Neural cell (in vitro differentiated cells): ENCODE measurements at regions not wholly inside any gene's neighbourhood (a gene's known extent, or its start where the extent isn't known, plus 50 kb on each side); places are given as distances from the start of the nearest gene placed in this dataset.

ENCODE experiments used
- EP300 ChIP-seq: fragments of 450-650 bp; conservative IDR thresholded peaks from 2 replicates; pipeline ENCODE4 v1.6.1; 2014; ENCODE audit warnings: antibody characterized with exemption, mild to moderate bottlenecking, moderate library complexity; ENCODE audit not compliant: poor library complexity, severe bottlenecking
- EZH2 ChIP-seq: fragments of 200-600, 300-800 bp; shearing (Covaris generic), sonication (generic); IDR thresholded peaks from 2 replicates; pipeline ENCODE4 v1.6.1; 2014; ENCODE audit warnings: antibody characterized with exemption, low read length, borderline replicate concordance, mild to moderate bottlenecking; ENCODE audit not compliant: insufficient read depth, poor library complexity, severe bottlenecking
- MXI1 ChIP-seq: fragments of 450-650 bp; conservative IDR thresholded peaks from 2 replicates; pipeline ENCODE4 v1.6.1; 2014; ENCODE audit warnings: antibody characterized with exemption, mild to moderate bottlenecking; ENCODE audit not compliant: poor library complexity, severe bottlenecking
- POLR2AphosphoS5 ChIP-seq: IDR thresholded peaks from 2 replicates; pipeline ENCODE4 v1.6.1; 2012
- RAD21 ChIP-seq: fragments of 450-650 bp; conservative IDR thresholded peaks from 2 replicates; pipeline ENCODE4 v1.6.1; 2014; ENCODE audit warnings: antibody characterized with exemption, mild to moderate bottlenecking, moderate library complexity
- SMC3 ChIP-seq: fragments of 450-650 bp; conservative IDR thresholded peaks from 2 replicates; pipeline ENCODE4 v1.6.1; 2014; ENCODE audit warnings: antibody characterized with exemption, mild to moderate bottlenecking, moderate library complexity; ENCODE audit not compliant: poor library complexity
- TAF1 ChIP-seq: IDR thresholded peaks from 2 replicates; pipeline ENCODE4 v1.6.1; 2012; ENCODE audit warnings: low read depth
- TF ChIP-seq, protein P1 (sequence below): fragments of 450-650 bp; IDR thresholded peaks from 2 replicates; pipeline ENCODE4 v1.5.1; 2014; ENCODE audit warnings: antibody characterized with exemption, mild to moderate bottlenecking, moderate library complexity; ENCODE audit not compliant: poor library complexity, severe bottlenecking
- TF ChIP-seq, protein P2 (sequence below): IDR thresholded peaks from 2 replicates; pipeline ENCODE4 v1.6.1; 2012; ENCODE audit warnings: borderline replicate concordance

DNA sequence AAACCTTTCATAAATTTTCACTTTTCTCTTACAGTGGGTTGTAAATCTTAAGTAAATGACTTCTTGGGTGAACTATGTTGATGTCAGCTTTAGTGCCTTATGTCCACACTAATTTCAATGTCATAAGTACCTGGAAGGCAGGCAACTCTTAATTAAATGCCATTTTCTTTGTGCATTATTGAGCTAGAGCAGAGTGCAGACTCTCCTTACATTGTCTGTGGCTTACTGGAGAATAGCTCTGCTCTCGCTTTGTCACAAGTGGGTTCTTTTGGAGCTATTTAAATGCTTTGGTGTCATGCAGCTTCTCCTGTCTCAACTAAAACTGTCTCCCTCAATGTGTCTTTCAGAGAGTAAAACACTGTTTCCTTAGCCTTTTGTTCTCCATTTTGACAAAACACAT is 411.6 kb downstream of the STIM2 start:
- TF ChIP-seq TAF1 (no peak), RAD21 (no peak), EP300 (no peak), EZH2 (no peak), MXI1 (no peak), POLR2AphosphoS5 (no peak), SMC3 (no peak)
- TF ChIP-seq, protein P1, sequence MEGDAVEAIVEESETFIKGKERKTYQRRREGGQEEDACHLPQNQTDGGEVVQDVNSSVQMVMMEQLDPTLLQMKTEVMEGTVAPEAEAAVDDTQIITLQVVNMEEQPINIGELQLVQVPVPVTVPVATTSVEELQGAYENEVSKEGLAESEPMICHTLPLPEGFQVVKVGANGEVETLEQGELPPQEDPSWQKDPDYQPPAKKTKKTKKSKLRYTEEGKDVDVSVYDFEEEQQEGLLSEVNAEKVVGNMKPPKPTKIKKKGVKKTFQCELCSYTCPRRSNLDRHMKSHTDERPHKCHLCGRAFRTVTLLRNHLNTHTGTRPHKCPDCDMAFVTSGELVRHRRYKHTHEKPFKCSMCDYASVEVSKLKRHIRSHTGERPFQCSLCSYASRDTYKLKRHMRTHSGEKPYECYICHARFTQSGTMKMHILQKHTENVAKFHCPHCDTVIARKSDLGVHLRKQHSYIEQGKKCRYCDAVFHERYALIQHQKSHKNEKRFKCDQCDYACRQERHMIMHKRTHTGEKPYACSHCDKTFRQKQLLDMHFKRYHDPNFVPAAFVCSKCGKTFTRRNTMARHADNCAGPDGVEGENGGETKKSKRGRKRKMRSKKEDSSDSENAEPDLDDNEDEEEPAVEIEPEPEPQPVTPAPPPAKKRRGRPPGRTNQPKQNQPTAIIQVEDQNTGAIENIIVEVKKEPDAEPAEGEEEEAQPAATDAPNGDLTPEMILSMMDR = no peak
- TF ChIP-seq, protein P2, sequence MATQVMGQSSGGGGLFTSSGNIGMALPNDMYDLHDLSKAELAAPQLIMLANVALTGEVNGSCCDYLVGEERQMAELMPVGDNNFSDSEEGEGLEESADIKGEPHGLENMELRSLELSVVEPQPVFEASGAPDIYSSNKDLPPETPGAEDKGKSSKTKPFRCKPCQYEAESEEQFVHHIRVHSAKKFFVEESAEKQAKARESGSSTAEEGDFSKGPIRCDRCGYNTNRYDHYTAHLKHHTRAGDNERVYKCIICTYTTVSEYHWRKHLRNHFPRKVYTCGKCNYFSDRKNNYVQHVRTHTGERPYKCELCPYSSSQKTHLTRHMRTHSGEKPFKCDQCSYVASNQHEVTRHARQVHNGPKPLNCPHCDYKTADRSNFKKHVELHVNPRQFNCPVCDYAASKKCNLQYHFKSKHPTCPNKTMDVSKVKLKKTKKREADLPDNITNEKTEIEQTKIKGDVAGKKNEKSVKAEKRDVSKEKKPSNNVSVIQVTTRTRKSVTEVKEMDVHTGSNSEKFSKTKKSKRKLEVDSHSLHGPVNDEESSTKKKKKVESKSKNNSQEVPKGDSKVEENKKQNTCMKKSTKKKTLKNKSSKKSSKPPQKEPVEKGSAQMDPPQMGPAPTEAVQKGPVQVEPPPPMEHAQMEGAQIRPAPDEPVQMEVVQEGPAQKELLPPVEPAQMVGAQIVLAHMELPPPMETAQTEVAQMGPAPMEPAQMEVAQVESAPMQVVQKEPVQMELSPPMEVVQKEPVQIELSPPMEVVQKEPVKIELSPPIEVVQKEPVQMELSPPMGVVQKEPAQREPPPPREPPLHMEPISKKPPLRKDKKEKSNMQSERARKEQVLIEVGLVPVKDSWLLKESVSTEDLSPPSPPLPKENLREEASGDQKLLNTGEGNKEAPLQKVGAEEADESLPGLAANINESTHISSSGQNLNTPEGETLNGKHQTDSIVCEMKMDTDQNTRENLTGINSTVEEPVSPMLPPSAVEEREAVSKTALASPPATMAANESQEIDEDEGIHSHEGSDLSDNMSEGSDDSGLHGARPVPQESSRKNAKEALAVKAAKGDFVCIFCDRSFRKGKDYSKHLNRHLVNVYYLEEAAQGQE = no peak
